HG03060 (cell line): ENCODE measurements at regions not wholly inside any gene's neighbourhood (a gene's known extent, or its start where the extent isn't known, plus 50 kb on each side); places are given as distances from the start of the nearest gene placed in this dataset.

ENCODE experiments used
- ATAC-seq: cut with Tn5 transposase; IDR thresholded peaks from one replicate; pipeline ENCODE4 v1.9.1; 2021; ENCODE audit warnings: low read depth, moderate number of reproducible peaks; ENCODE audit not compliant: unreplicated experiment

DNA sequence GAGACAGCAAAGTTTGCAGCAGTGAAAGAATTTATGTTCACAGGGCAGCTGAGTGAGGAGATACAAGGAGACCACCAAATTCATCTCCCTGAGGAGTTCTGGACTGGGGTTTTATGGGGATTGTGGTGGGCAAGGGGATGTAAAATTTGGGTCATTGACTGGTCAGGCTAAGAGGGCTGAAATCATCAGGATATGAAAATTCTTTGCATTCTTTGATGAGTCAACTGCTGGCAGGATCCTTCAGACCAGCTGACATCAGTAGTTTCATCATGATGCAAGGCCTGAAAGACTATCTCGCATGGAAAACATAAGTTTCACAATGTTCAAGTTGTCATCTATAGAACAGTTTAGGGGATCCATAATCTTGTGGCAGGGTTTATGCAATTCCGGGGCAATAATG is 869.5 kb upstream of the PCDH9 start:
- ATAC-seq = no peak

DNA sequence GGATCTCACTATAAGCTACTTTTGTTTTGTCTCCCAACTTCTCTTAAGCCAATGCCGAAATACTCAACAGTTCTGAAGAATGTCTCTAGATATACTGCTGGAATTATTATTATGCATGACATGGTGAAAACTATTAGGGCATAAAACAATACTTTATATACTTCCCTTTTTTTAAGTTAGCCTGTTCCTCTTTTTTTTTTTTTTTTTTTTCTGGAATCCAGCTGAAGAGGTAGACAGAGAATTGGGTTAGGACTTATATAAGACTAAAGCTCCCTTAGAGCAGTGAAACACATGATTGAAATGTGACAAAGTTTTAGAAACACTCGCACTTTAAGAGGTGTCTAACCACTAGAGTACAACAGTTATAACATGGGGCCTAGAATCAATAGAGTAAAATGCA is 850.9 kb upstream of the PCDH9 start:
- no peak for ATAC-seq

DNA sequence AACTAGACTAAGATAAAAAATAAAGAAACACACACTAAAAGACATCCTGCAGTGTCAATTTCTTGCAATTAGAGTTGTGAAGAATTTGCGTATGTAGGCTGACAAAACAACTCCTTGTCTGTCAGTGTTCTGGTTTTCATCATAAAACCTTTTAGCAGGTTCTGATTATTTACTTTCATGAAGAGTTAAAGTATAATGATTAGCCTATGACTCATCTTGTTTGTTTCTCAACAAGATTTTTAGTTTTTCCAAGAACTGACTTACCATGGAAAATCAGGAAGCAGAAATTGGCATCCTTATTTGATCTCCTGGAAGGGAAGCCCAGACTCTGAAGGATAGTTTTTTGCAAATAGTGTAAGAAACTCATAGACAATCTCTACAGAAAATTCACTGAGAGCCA is 848.7 kb upstream of the PCDH9 start:
- ATAC-seq = no peak

DNA sequence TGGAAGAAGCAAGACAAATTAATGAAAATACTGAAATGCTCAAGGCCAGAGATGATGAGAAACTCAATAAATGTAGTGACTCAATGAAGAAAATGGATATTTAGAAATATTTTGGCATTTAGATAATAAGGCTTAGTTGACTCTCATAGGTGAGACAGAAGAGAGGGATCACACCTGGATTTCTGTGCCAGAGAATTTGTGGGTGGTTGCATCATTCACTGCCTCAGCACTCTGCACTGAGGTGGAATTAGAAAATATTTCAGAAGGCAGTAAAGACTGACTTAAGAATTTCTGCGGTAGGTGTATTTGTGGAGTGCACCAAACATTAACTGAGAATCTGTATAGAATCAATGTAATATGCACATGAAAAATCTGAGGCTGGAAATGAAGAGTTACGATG is 848.3 kb upstream of the PCDH9 start:
- ATAC-seq = no peak

- ATAC-seq = no peak
These were observed 845.9 kb upstream of the PCDH9 start for GRCh38 chr13:68076046-68076445.

GRCh38 chr13:68066879-68067513 is 836.9 kb upstream of the PCDH9 start:
- no peak for ATAC-seq

- no peak for ATAC-seq
These were observed 834.0 kb upstream of the PCDH9 start for GRCh38 chr13:68064001-68064770.

GRCh38 chr13:68063181-68063580 is 833.0 kb upstream of the PCDH9 start:
- ATAC-seq = no peak

DNA sequence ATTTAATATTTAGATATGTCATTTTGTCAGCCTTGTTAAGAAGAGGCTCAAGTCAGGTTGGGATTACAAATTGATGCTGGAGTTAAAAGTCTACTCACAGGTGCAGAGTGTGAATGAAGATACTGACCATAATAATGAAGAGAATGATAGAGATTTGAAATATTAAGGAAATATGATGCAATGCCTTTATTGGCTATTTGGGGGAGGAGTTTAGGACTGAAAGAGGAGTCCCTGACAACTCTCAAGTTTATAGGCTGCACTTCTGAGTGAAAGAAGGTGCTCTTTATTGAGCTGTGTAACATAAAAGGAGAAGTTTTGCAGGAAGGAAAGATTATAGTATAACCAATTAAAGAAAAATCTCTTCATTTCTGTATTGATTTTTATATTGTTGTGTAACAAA is 827.7 kb upstream of the PCDH9 start:
- ATAC-seq = no peak

DNA sequence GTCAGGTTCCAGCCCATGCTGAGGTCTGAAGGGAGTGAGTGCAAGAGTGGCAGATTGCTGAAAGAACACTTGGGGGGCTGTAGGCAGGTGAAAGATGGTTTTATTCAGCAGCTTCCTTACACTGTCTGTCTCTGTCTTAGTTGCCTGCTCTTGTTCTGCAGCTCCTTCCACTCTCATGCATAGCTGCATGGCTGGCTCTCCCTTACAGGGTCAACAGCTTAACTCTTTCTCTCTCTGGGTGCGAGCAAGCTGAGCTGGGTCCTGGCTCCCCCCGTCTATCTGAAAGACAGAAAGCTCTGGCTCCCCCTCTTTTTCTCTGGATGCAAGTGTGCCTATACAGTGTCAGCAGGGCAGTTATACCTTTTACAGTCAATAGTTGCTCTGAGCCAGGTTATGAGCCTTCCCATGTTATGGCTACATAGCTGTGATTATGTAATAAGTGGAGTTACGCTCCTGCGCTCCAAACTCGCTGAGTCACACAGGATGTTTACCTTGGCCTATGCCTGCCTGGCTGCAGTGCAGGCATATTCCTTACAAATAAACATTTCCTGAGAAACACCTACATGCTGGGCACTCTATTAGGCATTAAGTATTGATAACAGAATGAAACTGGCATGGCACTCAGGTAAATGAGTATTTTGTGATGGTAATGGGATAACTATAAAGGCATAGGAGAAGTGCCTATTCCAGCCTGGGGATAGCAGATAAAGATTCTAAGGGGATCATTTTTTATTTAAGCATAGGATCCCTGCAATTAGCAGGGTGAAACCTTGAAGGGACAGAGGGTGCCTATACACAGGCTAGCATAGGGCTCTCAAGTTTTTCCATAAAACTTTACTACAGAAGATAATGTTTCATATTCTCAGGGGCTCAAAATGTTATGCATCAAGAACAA is 826.9 kb upstream of the PCDH9 start:
- ATAC-seq = no peak

GRCh38 chr13:68051910-68052309 is 821.8 kb upstream of the PCDH9 start:
- no peak for ATAC-seq

- ATAC-seq = no peak
These were observed 820.6 kb upstream of the PCDH9 start for GRCh38 chr13:68050761-68051160.

- no peak for ATAC-seq
These were observed 818.7 kb upstream of the PCDH9 start for GRCh38 chr13:68048802-68049359.

DNA sequence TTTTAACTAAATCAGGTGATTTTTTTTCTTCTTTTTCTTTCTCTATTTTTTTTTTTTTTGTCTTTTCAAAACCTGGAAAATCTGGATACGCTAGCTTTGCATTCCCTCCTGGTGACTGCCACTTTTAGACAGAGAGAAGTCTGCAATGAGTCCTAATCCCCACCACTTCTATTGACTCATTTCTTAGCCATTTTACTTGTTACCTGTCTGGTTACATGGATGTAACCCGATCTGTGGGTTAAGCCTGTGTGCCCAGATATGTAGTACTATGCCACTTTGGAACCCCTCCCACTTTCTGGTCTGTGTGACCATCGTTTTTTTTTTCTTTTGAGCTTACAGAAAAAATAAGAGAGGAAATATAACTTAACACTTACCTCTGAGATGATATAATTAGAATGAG is 817.8 kb upstream of the PCDH9 start:
- no peak for ATAC-seq

- ATAC-seq = no peak
These were observed 816.8 kb upstream of the PCDH9 start for GRCh38 chr13:68046903-68047302.

GRCh38 chr13:68030152-68030809 is 800.1 kb upstream of the PCDH9 start:
- ATAC-seq = peak; percentile 64

DNA sequence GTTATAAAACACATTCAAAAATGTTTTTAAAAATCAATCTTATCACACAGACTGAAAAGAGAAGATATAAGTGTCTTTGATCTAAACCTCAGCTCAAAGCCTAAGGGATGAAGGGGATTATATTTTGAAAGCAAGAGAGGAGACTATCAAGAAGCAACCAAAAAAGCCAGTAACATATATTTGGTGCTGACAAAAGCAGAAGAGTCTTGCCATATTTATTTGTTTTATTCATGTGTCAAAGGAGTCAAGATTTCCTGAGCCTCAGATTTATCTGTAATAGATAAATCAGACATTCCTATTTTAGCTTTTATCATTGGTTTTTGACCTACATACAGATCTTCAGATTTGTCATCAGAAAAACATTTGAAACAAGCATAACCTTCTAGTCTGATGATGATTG is 798.6 kb upstream of the PCDH9 start:
- no peak for ATAC-seq

GRCh38 chr13:68027306-68027705 is 797.2 kb upstream of the PCDH9 start:
- ATAC-seq = no peak

DNA sequence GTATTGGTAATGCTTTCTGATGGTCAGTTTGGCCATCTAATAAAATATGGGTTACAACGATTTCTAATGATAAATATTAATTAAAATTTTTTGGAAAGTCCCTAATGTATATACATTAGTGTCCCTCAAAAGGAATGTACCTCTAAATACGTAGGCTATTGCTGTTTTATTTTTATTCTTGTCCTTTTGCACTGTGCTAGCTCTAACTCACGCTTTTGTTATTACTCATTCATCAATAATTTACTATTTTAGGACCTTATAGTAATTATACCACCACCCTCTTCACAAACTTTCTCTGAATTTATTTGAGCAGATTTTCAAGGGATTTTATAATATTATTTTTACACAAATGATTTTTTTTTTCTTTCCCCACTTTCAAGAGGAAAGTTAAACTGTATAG is 795.9 kb upstream of the PCDH9 start:
- peak; percentile 36 for ATAC-seq

GRCh38 chr13:68025604-68026003 is 795.5 kb upstream of the PCDH9 start:
- ATAC-seq = no peak
